HL-60 (cell line): ENCODE measurements at regions not wholly inside any gene's neighbourhood (a gene's known extent, or its start where the extent isn't known, plus 50 kb on each side); places are given as distances from the start of the nearest gene placed in this dataset.

ENCODE experiments used
- DNase-seq, 2 experiments: peaks; one replicate each; pipeline ENCODE4 v3.0.0-alpha.2; 2010 to 2020; ENCODE audit warnings: low read depth in 1 of 2, low spot score in 1 of 2
- H3K27ac ChIP-seq: fragments of 250-450 bp; sonication (Bioruptor Pico); replicated peaks from 2 replicates; pipeline ENCODE4 v1.5.1; 2020; ENCODE audit warnings: mild to moderate bottlenecking, moderate library complexity
- H3K27me3 ChIP-seq: fragments of 250-450 bp; sonication (Bioruptor Pico); 2 replicates; pipeline ENCODE4 v1.5.1; 2021; ENCODE audit warnings: mild to moderate bottlenecking, moderate library complexity; ENCODE audit not compliant: insufficient read depth, poor library complexity, severe bottlenecking
- H3K4me3 ChIP-seq: replicated peaks from 2 replicates; pipeline ENCODE4 v1.5.1; 2011; ENCODE audit warnings: mild to moderate bottlenecking, control low read depth, low read length; ENCODE audit not compliant: insufficient read depth
- GABPA ChIP-seq: IDR thresholded peaks from 2 replicates; pipeline ENCODE4 v1.6.1; 2012; ENCODE audit warnings: low read depth
- POLR2AphosphoS5 ChIP-seq: IDR thresholded peaks from 2 replicates; pipeline ENCODE4 v1.6.1; 2012; ENCODE audit warnings: low read depth
- SPI1 ChIP-seq: IDR thresholded peaks from 2 replicates; pipeline ENCODE4 v1.6.1; 2012; ENCODE audit warnings: low read depth, mild to moderate bottlenecking, borderline replicate concordance
- TF ChIP-seq, protein P1 (sequence below): IDR thresholded peaks from 2 replicates; pipeline ENCODE4 v1.6.1; 2012; ENCODE audit warnings: low read depth; ENCODE audit not compliant: insufficient replicate concordance
- TF ChIP-seq, protein P2 (sequence below): IDR thresholded peaks from one replicate; pipeline ENCODE4 v1.5.1; 2011; ENCODE audit warnings: low read length, control low read depth, inconsistent platforms; ENCODE audit not compliant: insufficient read depth

DNA sequence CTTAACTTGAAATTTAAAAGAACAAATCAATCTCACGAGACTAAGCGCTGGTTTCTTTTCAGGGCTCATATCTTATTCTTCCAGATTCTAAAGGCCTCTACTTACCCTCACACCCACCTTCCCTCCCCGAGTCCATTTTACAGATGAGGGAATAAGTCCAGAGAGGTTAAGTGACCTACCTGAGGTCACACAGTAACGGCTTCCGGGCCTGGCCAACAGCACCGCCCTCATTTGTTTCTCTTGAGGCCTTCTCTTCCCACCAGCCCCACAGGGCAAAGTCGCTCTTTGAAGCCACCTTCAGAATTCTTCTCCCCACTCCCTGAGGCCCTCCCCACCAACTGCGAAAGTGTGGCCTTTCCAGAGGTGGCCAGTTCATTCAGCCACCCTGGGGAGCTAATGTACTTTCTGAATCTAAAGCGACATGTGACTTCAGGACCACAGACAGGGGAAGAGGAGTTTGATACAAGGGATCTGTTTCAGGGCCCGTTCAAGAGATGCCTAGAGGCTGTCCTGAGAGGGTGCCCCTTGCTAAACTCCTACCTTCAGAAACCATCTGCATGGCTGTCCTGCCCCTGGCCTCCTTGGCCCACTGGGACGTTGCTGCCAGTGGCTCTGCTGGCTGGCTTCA lies 275.3 kb downstream of the HAUS1 start:
- Histone ChIP-seq H3K27ac (no peak overlapping the region), H3K4me3 (no peak overlapping the region), H3K27me3 (no peaks in the 10 kb centered on the region)
- no peak for DNase-seq
- TF ChIP-seq, protein P1, sequence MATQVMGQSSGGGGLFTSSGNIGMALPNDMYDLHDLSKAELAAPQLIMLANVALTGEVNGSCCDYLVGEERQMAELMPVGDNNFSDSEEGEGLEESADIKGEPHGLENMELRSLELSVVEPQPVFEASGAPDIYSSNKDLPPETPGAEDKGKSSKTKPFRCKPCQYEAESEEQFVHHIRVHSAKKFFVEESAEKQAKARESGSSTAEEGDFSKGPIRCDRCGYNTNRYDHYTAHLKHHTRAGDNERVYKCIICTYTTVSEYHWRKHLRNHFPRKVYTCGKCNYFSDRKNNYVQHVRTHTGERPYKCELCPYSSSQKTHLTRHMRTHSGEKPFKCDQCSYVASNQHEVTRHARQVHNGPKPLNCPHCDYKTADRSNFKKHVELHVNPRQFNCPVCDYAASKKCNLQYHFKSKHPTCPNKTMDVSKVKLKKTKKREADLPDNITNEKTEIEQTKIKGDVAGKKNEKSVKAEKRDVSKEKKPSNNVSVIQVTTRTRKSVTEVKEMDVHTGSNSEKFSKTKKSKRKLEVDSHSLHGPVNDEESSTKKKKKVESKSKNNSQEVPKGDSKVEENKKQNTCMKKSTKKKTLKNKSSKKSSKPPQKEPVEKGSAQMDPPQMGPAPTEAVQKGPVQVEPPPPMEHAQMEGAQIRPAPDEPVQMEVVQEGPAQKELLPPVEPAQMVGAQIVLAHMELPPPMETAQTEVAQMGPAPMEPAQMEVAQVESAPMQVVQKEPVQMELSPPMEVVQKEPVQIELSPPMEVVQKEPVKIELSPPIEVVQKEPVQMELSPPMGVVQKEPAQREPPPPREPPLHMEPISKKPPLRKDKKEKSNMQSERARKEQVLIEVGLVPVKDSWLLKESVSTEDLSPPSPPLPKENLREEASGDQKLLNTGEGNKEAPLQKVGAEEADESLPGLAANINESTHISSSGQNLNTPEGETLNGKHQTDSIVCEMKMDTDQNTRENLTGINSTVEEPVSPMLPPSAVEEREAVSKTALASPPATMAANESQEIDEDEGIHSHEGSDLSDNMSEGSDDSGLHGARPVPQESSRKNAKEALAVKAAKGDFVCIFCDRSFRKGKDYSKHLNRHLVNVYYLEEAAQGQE = peak; percentile 77
- TF ChIP-seq POLR2AphosphoS5 = no peak

DNA sequence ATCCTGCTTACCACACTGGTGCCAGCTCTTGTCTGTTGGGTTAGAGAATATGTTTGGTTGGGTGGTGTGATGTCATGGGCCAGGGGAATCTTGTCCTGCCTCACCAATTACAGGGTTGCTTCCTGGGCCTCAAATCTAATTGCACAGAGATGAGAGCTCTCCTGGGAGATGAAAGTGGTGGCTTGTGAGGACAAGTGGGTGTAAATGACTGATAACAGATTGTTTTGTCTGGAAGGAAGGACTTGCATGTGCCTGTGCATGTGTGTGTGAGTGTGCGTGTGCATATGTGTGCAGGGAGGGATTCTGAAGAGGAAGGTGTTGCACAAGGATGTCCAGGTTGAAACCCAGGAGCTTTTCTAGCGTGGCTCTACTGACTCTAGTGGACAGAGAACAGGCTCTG lies 271.9 kb downstream of the LOXHD1 start:
- no peak for DNase-seq
- no peak overlapping the region for H3K4me3 ChIP-seq
- TF ChIP-seq POLR2AphosphoS5 (no peak), GABPA (no peak), SPI1 (no peak)
- TF ChIP-seq, protein P2, sequence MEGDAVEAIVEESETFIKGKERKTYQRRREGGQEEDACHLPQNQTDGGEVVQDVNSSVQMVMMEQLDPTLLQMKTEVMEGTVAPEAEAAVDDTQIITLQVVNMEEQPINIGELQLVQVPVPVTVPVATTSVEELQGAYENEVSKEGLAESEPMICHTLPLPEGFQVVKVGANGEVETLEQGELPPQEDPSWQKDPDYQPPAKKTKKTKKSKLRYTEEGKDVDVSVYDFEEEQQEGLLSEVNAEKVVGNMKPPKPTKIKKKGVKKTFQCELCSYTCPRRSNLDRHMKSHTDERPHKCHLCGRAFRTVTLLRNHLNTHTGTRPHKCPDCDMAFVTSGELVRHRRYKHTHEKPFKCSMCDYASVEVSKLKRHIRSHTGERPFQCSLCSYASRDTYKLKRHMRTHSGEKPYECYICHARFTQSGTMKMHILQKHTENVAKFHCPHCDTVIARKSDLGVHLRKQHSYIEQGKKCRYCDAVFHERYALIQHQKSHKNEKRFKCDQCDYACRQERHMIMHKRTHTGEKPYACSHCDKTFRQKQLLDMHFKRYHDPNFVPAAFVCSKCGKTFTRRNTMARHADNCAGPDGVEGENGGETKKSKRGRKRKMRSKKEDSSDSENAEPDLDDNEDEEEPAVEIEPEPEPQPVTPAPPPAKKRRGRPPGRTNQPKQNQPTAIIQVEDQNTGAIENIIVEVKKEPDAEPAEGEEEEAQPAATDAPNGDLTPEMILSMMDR = no peak
- TF ChIP-seq, protein P1 = no peak
- no peaks in the 10 kb centered on the region for H3K27me3 ChIP-seq
- no peak overlapping the region for H3K27ac ChIP-seq

DNA sequence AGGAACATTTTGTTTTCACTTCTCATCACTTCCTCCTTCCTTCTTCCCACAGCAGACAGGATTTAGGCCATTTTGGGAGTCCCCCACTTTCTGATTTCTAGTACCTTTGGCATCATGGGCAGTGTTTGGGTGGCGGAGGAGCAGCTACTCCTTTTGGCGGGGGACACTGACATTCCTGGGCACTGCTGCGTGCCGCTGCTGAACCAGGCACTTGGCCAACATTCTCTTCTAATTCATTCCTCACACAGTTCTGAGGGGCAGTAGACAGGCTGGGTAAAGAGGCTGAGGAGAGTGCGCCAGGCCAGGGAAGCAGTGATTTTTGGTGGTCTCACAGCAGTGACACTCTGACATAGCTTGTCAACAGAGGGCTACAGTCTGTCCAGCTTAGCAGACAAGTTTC lies 270.2 kb downstream of the LOXHD1 start:
- Histone ChIP-seq H3K4me3 (no peak overlapping the region), H3K27ac (no peak overlapping the region), H3K27me3 (no peaks in the 10 kb centered on the region)
- no peak for DNase-seq
- no peak for TF ChIP-seq SPI1
- TF ChIP-seq, protein P1 = no peak
- TF ChIP-seq GABPA = no peak
- TF ChIP-seq POLR2AphosphoS5 = no peak
- TF ChIP-seq, protein P2 = no peak
